Stimulated activated CD8-positive, alpha-beta memory T cell treated with anti-CD3 and anti-CD28 coated beads, Interleukin-12 subunit alpha, Interleukin-12 subunit beta, amount 100 ng/mL, for 1 hour (primary cell): ENCODE measurements at regions not wholly inside any gene's neighbourhood (a gene's known extent, or its start where the extent isn't known, plus 50 kb on each side); places are given as distances from the start of the nearest gene placed in this dataset.

Source experiments
- DNase-seq: peaks from one replicate; pipeline ENCODE4 v3.0.0-alpha.2; 2020; ENCODE audit warnings: low read depth

DNA sequence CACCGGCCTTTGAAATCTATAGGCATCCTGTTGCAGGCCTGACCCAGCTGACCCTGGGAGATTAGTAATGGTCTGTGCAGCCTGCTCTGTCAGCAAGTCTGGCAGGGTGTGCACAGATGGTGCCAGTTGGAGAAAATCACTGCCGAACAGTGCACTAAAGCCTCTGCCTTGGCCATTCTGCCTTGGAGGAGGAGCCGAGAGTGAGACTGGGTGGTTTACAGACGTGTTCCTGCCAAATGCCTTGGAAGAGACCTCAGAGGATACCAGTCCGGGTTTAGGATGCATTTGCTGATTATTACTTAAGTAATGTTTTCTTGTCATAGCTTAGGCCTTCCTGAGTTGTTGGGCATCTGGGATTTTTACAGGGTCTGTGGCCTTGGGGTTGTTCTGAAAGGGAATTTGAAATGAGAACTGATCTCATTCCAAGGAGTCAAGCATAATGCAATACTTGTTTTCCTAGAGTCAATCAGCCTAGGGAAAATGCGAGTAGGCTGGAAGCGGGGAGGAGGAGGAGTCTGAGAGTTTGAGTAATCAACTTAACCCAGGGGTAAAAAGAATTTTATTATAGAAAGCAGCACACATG lies 292.1 kb downstream of the SOX4 start:
- no peak for DNase-seq

DNA sequence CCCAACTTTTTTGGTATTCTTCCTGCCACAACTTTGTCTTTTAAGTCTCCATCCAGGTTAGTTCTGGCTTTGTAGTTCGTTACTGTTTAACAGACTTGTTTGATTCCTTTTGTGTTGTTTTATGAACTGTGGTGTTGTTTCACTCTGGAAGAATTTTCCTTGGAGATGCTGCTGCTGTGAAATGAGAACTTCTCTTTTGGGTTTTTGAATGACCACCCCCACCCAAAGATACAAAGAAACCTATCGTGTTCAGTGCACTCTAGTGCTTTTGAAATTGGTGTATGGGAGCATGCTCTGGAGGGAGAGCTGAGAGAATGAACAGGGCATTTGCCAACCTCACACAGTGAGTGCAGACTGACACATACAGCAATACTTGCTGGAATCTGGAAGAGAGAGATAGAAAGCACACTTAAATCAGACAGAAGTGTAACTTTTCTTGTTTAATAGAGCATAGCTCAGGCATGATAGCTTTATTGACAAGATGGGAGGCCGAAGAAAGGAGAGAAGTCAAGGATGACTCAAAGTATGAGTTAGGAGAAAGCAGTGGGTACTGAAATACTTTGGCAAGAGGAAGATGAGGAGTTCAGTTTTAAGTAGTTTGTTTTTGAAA lies 293.1 kb downstream of the SOX4 start:
- no peak for DNase-seq

DNA sequence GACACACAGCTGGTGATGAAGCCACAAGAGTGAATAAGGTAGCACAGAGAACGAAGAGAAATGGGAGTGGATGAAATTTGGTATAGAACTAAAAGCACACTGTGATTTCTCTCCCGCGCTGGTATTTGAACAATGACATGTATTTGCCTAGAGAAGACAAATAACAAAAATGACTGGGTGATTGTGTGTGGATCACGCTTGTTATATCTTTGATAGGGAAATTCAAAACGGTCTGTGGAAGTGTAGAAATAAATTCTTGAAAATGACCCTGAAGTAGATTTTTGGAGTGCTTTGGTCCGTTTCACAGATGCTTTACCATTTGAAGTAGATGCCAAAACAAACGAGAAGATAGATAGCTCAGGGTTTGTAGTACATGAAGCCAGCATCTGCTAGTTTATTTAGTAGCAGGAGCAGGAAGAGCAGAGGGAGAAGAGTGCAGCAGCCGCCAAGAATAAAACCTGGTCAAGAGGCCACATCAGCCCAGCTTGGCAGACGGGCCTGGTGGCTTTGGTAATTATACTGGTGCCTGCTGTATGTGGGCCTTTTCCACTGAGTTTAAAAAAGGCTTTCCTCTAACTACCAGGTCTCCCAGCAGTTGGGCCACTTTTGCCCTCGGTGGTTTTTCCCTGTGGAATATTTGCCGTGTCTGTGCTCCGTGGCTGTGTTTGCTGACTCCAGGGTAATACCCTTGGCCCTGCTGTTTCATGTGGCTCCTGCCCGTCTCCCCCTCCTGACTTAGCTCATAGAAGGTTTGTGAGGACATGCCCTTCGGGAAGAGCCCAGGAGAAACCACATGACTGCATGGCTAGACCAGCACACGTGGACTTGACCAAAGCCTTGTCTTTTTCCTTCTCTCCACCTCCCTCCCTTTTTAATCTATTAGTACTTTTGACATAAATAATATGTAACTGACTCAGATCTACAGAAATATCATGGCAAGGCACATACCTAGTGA lies 294.0 kb downstream of the SOX4 start:
- no peak for DNase-seq

- DNase-seq, result no peak
These were observed 297.5 kb downstream of the SOX4 start for GRCh38 chr6:21891080-21891479.

DNA sequence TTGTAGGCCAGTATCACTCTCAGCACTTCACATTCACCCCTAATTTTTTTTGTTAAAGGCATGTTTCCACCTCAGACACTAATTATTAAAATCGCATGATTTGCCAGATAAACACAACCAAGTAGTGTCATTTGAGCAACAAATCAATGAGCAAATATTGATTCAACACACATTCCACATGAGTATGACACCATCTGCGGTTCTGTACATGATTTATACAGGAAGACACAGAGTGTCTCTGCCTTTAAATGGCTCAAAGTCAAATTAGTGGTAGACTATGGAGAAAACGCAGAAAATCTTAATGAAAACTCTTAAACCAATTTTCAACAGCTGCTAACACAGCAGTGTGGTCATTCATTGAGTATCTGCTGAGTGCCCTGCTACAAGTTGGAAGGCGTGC lies 300.2 kb downstream of the SOX4 start:
- DNase-seq, result no peak

DNA sequence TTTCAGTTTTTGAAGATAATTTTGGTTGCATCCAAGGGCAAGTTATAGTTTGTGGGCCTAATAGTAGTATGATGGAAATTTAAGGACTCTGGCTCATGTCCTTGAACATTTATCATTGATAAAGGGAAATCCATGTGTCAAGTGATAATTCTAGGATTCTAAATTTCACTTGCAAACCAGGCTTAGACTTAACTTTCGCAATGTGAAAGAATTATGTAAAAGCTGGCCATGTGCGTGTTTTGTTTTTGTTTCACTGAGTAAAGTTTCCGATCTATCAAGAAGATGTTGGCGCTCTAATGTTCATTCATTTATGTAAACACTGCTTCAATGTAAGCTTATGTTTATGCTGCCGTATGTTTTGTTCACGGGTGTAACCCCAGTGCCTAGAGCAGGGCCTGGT lies 302.0 kb downstream of the SOX4 start:
- no peak for DNase-seq

DNA sequence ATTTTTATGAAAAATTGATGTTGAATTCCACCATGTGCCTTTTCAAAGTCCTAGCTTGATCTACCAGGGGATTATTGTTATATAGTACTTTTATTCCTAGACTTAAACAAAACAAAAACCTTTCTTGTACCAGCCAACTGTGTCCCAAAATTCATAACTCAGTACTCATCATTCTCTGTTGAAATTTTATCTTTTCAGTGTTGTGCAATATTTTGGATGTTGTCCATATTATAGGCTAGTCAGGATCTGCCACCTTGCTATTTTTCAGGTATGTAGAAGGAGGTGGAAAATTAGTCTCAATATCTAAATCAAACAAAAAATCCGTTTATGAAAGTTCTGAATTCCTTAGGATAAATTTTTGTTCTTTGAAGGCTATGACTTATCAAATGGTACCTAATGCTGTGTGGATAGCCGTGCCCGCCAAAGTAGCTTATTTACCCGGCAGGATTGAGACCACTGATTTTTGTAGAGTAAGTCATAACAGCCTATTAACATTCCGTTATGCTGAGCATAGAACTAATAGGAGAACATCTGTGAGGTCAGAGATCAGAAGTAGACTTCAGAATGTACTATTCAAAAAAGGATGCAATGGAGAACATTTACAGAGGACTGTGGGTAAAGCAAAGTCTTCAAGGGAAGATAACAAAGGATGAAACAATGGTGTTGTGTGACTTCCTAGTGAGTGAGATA lies 304.7 kb downstream of the SOX4 start:
- no peak for DNase-seq

DNA sequence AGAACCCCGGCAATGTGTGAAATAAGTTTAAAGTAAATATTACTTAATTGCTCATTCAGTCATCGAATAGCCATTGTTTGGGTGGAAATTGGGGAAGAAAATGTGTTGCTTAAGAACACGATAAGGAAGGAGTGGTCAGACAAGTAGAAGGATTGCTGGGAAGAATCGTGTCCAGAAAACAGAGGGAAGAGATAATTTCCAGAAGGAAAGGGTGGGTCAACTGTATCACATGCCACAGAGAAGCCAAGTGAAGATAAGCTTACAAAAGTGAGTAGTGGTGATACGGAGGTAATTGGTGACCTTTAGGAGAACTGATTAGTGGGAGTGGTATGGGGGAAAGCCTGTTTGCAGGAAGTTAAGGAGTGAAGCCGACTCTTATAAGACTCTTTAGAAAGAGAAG lies 306.2 kb downstream of the SOX4 start:
- DNase-seq, result no peak

DNA sequence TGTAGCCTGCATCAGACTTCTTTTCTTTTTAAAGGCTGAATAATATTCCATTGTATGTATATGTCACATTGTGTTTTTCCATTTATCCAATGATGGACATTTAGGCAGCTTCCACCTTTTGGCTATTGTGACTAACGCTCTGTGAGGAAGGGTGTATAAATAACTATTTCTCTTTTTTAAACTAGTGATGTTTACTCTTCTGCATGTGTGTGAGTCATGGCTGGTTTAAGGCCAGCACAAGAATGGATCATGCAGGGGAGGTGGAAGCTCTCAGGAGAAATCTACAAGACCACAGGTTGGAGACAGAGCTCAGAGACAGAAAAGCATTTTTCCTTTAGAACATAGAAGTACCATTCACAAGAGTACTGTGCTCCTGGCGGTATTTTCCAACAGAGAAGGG lies 307.2 kb downstream of the SOX4 start:
- no peak for DNase-seq

GRCh38 chr6:21902628-21903169 lies 309.1 kb downstream of the SOX4 start:
- no peak for DNase-seq

- no peak for DNase-seq
These were observed 312.0 kb downstream of the SOX4 start for GRCh38 chr6:21905531-21905930.

- DNase-seq, result no peak
These were observed 313.3 kb downstream of the SOX4 start for GRCh38 chr6:21906826-21907225.

DNA sequence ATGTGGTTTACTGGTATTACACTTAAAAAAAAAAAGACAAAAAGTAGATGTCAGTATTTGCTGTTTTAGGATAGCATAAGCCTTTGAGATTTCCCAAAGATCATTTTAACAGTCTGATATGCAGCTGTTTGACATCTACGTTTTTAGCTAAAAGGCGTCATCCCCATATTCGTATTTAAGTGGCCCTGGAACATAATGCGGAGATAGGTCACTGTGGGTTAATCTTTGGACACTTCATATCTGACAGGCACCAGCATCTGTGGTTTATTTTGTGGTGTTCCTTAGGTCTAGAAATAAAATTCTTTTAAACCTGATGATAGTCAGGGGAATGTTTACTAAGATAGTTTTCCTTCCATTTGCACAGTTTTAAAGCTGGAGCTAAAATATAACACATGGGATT lies 313.7 kb downstream of the SOX4 start:
- DNase-seq, result no peak

DNA sequence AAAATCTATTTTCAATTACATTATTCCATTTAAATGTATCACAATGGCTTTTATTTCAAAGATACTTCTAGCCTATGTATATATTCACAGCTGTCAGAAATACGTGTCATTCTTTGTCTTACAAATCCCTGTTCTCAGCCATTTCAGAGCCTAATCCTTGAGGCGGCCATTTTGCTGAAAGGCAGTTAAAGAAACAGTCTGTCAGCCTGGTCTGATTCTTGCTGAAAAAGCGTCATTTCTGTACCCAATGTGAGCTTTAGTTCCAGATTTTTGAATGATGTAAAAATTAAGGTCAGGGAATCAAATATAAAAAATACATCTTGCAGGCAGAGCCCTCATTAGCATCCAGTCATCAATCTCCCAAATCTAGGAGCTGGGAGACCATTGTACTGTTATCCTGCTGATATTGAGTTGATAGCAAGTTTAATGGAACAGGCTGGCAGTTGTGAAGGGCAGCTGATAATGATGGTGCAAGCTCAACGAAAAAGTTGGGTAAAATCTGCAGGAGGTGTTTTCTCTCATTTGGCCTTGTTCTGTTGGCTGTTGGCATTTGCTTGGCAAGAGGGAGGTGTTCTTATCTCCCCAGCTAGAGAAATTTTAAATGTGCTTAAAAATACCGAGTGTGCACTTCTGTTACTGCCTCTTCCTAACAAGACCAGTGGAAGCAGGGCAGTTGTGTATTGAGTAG lies 314.8 kb downstream of the SOX4 start:
- DNase-seq, result no peak

DNA sequence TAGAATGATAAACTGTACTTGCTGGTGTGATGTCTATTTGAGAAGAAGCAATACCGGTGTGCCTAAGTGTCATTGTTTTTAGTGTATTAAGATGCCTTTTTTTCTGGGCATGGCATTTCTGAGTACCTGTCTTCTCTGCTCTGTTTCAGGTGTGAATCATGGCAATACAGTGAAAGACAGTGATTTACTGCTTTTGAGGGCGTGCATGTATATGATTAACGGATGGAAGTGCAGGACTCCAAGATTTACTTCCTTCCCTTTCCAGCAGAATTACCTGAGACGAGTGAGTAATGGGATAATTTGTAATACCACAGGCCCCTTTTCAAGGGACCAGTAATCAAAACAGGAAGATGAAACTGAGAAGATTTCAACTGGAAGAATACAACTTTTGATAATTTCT lies 315.8 kb downstream of the SOX4 start:
- no peak for DNase-seq

- no peak for DNase-seq
These were observed 317.7 kb downstream of the SOX4 start for GRCh38 chr6:21911208-21911607.

DNA sequence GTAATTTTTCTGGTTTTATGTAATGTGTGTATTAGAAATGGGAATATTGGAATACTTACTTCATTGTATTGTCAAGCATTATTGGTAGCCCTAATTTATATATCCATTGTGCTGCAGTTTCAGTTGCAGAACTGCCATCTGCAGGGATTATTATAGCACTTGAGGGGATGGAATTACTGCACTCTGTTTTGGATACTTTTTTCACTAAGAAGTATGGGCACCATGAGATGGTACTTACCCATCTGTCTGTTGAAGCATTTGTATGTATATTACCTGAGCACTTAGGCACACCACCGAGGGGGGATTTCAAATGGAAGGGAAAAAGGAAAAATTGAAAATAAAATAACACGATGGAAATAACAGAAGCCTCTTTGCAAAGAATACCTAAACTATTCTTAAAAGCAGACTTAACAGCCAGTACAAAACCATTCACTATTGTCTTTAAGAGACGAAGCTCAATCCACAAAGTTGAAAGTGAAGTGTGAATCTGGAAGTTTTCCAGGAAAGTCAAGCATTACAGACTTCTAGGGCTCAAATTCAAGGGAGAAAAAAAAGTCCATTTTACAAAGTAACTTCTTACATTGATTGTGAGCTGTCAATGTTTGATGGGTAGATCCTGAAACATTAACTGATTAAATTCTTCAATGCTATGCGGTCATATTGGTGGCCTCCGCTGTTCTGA lies 318.7 kb downstream of the SOX4 start:
- no peak for DNase-seq

DNA sequence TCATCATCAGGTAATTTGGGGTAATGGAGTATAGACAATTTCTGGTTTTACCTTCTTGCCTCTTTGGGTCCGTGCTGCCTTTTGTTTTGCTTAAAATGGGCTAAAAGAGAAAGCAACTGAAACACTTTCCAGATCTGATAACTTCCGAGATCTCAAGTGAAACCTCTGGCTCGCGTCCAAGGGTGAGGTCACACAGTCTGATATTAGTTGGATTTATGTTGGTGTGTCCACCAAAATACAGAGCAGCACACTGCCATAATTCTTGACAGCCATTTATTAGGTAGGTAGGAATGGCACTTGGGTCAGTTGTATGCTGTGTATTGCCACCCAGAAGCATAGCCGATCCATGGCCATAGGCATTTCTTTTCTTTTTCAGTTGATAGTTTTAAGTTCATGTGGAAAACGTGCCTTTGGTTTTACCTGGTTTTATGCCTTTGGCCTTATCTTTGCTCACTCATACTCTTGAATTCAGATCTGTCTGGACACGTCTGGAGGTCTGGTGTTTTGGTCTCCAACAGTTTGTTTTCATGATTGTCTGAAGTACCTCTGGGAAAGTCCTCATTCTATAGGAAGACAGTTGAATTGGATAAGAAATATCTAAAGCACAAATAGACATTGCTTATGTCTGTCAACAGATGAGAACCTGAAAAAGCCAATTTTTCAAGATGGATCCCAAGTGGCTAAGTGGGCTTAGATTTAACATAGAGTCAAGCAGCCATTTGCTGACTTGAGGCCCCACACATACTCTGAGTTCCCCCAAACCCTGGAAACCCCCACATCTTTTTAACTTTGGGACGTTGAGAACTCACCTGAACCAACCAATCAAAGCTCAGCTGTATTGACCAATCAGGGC lies 320.8 kb downstream of the SOX4 start:
- DNase-seq, result peak; percentile 22

GRCh38 chr6:21915707-21916260 lies 322.2 kb downstream of the SOX4 start:
- no peak for DNase-seq

DNA sequence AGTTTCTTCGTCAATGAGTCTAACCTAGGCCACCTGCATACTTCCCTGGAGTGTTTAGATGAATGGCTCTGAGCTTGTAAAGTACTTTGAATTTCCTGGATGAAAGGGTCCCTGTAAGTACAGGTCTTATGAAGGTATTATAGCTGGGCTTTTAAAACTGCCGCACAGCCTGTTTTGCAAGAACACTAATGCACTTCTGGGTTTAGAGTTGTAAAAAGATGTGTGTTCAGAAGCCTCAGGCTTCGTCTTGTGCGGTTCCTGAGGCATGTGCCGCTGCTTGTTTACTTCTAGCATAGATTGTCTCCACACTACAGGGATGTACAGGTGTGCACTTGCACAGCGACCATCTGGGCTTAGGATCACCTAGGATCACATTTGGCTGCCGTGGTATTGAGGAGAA lies 324.5 kb downstream of the SOX4 start:
- DNase-seq, result no peak
